ENCODE measurements at regions not wholly inside any gene's neighbourhood (a gene's known extent, or its start where the extent isn't known, plus 50 kb on each side); places are given as distances from the start of the nearest gene placed in this dataset.

GRCh38 chr13:50588491-50589130 is 254.9 kb downstream of the DLEU7 start:
- Histone ChIP-seq H3K9ac (ENCODE audit: low read depth, low read length) (no peak overlapping the region), H3K36me3 (ENCODE audit: insufficient read depth, low read depth, low read length) (no peaks in the 10 kb centered on the region), H3K27ac (ENCODE audit: low read length) (no peak overlapping the region), H3K4me1 (ENCODE audit: insufficient read depth, low read length) (no peaks in the 10 kb centered on the region; the same call in 1 of the 2 replicates), H3K4me3 (ENCODE audit: low read length) (no peak overlapping the region), H3K9me3 (ENCODE audit: insufficient read depth, low read depth, low read length) (no peaks in the 10 kb centered on the region), H3K27me3 (ENCODE audit: insufficient read depth, low read length) (no peaks in the 10 kb centered on the region)

DNA sequence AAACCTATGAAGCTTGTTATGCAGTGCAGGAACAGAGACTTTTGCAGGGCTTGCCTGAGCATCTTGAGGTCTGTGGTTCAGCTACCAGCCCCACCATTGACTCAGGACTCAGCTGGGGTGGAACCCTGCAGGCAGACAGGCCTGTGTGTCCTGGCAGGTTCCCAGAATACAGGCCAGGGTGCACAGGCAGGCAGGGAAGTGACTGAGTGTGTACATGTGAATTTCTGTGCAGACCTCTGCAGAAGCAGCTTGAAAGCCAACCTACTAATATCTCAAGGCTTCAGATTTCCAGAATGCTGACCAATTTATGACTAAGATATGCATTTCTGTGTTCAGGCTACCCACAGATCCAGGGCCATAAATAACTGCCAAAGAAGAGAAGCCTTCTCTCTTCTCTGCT is 254.4 kb downstream of the DLEU7 start:
- Histone ChIP-seq H3K4me3 (ENCODE audit: low read length) (no peak overlapping the region), H3K9me3 (ENCODE audit: insufficient read depth, low read depth, low read length) (no peaks in the 10 kb centered on the region), H3K4me1 (ENCODE audit: insufficient read depth, low read length) (peaks cover 4% of the 10 kb centered on the region; the same call in 1 of the 2 replicates), H3K9ac (ENCODE audit: low read depth, low read length) (no peak overlapping the region), H3K36me3 (ENCODE audit: insufficient read depth, low read depth, low read length) (no peaks in the 10 kb centered on the region), H3K27ac (ENCODE audit: low read length) (no peak overlapping the region), H3K27me3 (ENCODE audit: insufficient read depth, low read length) (no peaks in the 10 kb centered on the region)

DNA sequence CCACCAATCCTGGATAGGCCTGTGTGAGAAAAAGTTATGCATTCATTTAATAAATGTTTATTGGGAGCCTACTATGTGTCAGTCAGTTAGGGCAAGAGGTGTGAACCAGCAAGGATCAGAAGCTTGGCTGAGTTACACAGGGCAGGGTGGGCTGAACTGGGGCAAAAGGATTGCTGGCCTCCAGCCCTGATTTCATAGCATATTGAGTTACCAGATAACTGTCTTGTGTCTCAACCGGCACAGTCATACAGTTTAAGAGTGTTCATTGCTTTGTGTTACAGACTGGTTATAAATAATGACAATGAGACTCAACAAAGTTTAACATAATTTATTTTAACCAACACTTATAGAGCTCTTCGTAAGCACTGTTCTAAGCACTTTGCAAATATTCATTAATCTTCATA is 253.8 kb downstream of the DLEU7 start:
- no peak overlapping the region for H3K27ac ChIP-seq (ENCODE audit: low read length)
- no peaks in the 10 kb centered on the region for H3K36me3 ChIP-seq (ENCODE audit: insufficient read depth, low read depth, low read length)
- no peak overlapping the region for H3K4me3 ChIP-seq (ENCODE audit: low read length)
- no peaks in the 10 kb centered on the region for H3K9me3 ChIP-seq (ENCODE audit: insufficient read depth, low read depth, low read length)
- H3K9ac ChIP-seq (ENCODE audit: low read depth, low read length): no peak overlapping the region
- H3K27me3 ChIP-seq (ENCODE audit: insufficient read depth, low read length): no peaks in the 10 kb centered on the region
- peaks cover 7% of the 10 kb centered on the region; the same call in 1 of the 2 replicates for H3K4me1 ChIP-seq (ENCODE audit: insufficient read depth, low read length)

DNA sequence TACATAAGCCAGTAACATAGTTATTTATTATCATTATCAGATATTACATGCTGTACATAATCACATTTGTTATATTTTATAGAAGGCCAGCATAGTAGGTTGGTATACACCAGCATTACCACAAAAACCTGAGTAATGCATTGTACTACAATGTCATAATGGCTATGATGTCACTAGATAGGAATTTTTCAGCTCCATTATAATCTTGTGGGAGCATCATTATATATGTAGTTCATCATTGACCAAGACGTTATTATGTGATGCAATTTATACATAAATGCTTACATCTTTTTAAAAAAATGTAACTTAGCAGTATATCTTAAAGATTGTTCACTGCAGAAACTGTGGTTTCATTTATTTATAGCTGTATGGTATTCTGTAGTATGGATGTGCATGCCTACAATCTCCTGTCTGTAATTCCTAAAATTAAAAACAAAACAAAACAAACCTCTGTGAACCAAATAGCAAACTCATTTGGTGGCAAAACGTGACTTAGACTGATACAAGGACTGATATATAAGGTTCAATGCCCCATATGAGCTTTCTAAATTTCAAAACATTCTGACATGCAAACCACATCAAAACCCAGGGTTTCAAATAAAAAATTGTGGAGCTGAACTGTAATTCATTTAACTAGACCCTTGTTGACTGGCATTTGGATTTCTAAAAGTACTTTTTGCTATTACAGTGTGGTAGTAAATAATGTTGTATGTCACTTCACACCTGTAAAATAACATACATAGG is 250.9 kb downstream of the DLEU7 start:
- H3K36me3 ChIP-seq (ENCODE audit: insufficient read depth, low read depth, low read length): no peaks in the 10 kb centered on the region
- H3K27ac ChIP-seq (ENCODE audit: low read length): no peak overlapping the region
- peaks cover 9% of the 10 kb centered on the region; the same call in 1 of the 2 replicates for H3K4me1 ChIP-seq (ENCODE audit: insufficient read depth, low read length)
- no peaks in the 10 kb centered on the region for H3K27me3 ChIP-seq (ENCODE audit: insufficient read depth, low read length)
- no peak overlapping the region for H3K9ac ChIP-seq (ENCODE audit: low read depth, low read length)
- H3K9me3 ChIP-seq (ENCODE audit: insufficient read depth, low read depth, low read length): no peaks in the 10 kb centered on the region
- H3K4me3 ChIP-seq (ENCODE audit: low read length): no peak overlapping the region

DNA sequence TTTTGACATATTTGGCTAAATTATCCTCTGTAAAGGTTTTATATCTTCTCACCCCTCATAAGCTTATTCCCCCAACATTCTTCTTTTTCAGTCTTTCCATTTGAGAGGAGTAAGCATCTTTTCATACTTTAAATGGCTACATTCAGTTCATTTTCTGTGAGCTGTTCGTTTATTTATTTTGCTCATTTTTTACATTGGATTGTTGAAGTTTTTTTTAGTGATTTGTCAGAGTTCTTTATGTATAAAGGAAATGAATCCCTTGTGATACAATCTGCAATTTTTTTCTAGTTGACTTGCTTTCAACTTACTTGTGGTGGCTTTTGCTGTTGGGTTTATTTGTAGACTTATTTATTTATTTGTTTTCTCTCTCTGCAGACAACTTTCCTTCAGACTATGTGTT is 250.3 kb downstream of the DLEU7 start:
- Histone ChIP-seq H3K27me3 (ENCODE audit: insufficient read depth, low read length) (no peaks in the 10 kb centered on the region), H3K4me1 (ENCODE audit: insufficient read depth, low read length) (peaks cover 9% of the 10 kb centered on the region; the same call in 1 of the 2 replicates), H3K36me3 (ENCODE audit: insufficient read depth, low read depth, low read length) (no peaks in the 10 kb centered on the region), H3K9me3 (ENCODE audit: insufficient read depth, low read depth, low read length) (no peaks in the 10 kb centered on the region), H3K4me3 (ENCODE audit: low read length) (no peak overlapping the region), H3K27ac (ENCODE audit: low read length) (no peak overlapping the region), H3K9ac (ENCODE audit: low read depth, low read length) (no peak overlapping the region)

GRCh38 chr13:50594276-50595051 is 249.0 kb downstream of the DLEU7 start:
- H3K36me3 ChIP-seq (ENCODE audit: insufficient read depth, low read depth, low read length): no peaks in the 10 kb centered on the region
- peaks cover 9% of the 10 kb centered on the region; the same call in 1 of the 2 replicates for H3K4me1 ChIP-seq (ENCODE audit: insufficient read depth, low read length)
- H3K9me3 ChIP-seq (ENCODE audit: insufficient read depth, low read depth, low read length): no peaks in the 10 kb centered on the region
- H3K4me3 ChIP-seq (ENCODE audit: low read length): no peak overlapping the region
- H3K27me3 ChIP-seq (ENCODE audit: insufficient read depth, low read length): no peaks in the 10 kb centered on the region
- H3K9ac ChIP-seq (ENCODE audit: low read depth, low read length): 0 out of 2 replicates have a peak overlapping the region, but pooled peaks have one; percentile 7
- no peak overlapping the region for H3K27ac ChIP-seq (ENCODE audit: low read length)

- H3K4me1 ChIP-seq (ENCODE audit: insufficient read depth, low read length): peaks cover 9% of the 10 kb centered on the region; the same call in 1 of the 2 replicates
- no peak overlapping the region for H3K4me3 ChIP-seq (ENCODE audit: low read length)
- no peaks in the 10 kb centered on the region for H3K27me3 ChIP-seq (ENCODE audit: insufficient read depth, low read length)
- no peak overlapping the region for H3K27ac ChIP-seq (ENCODE audit: low read length)
- H3K9me3 ChIP-seq (ENCODE audit: insufficient read depth, low read depth, low read length): no peaks in the 10 kb centered on the region
- H3K9ac ChIP-seq (ENCODE audit: low read depth, low read length): no peak overlapping the region
- H3K36me3 ChIP-seq (ENCODE audit: insufficient read depth, low read depth, low read length): no peaks in the 10 kb centered on the region
These were observed 248.3 kb downstream of the DLEU7 start for GRCh38 chr13:50595196-50595595.

- no peaks in the 10 kb centered on the region for H3K27me3 ChIP-seq (ENCODE audit: insufficient read depth, low read length)
- H3K4me3 ChIP-seq (ENCODE audit: low read length): no peak overlapping the region
- peaks cover 13% of the 10 kb centered on the region; the same call in 1 of the 2 replicates for H3K4me1 ChIP-seq (ENCODE audit: insufficient read depth, low read length)
- no peaks in the 10 kb centered on the region for H3K9me3 ChIP-seq (ENCODE audit: insufficient read depth, low read depth, low read length)
- H3K27ac ChIP-seq (ENCODE audit: low read length): no peak overlapping the region
- no peak overlapping the region for H3K9ac ChIP-seq (ENCODE audit: low read depth, low read length)
- no peaks in the 10 kb centered on the region for H3K36me3 ChIP-seq (ENCODE audit: insufficient read depth, low read depth, low read length)
These were observed 247.3 kb downstream of the DLEU7 start for GRCh38 chr13:50596156-50596555.

GRCh38 chr13:50596776-50597203 is 246.7 kb downstream of the DLEU7 start:
- no peak overlapping the region for H3K9ac ChIP-seq (ENCODE audit: low read depth, low read length)
- H3K4me1 ChIP-seq (ENCODE audit: insufficient read depth, low read length): peaks cover 13% of the 10 kb centered on the region; the same call in 1 of the 2 replicates
- no peaks in the 10 kb centered on the region for H3K27me3 ChIP-seq (ENCODE audit: insufficient read depth, low read length)
- no peaks in the 10 kb centered on the region for H3K36me3 ChIP-seq (ENCODE audit: insufficient read depth, low read depth, low read length)
- no peak overlapping the region for H3K4me3 ChIP-seq (ENCODE audit: low read length)
- H3K27ac ChIP-seq (ENCODE audit: low read length): no peak overlapping the region
- no peaks in the 10 kb centered on the region for H3K9me3 ChIP-seq (ENCODE audit: insufficient read depth, low read depth, low read length)

DNA sequence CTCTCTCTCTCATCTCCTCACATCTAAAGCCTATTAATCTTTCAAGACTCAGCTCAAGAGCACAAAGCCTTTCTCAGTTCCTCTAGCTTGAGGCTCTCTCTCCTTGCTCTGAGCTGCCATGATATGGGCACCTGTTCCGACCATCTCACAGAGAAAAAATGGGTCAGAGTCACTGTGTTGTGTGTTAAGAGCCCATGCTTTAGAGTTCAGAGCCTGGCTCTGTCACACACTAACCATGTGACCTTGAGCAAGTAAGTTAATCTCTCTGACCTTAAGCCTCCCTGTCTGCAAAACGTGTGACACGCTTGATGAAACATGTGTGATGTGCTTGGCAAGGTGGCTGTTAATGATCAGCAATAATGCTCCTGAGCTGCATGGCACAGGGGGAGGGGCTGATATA is 245.2 kb downstream of the DLEU7 start:
- Histone ChIP-seq H3K36me3 (ENCODE audit: insufficient read depth, low read depth, low read length) (no peaks in the 10 kb centered on the region), H3K9ac (ENCODE audit: low read depth, low read length) (no peak overlapping the region), H3K27ac (ENCODE audit: low read length) (no peak overlapping the region), H3K4me1 (ENCODE audit: insufficient read depth, low read length) (peaks cover 13% of the 10 kb centered on the region; the same call in 1 of the 2 replicates), H3K9me3 (ENCODE audit: insufficient read depth, low read depth, low read length) (no peaks in the 10 kb centered on the region), H3K4me3 (ENCODE audit: low read length) (no peak overlapping the region), H3K27me3 (ENCODE audit: insufficient read depth, low read length) (no peaks in the 10 kb centered on the region)

DNA sequence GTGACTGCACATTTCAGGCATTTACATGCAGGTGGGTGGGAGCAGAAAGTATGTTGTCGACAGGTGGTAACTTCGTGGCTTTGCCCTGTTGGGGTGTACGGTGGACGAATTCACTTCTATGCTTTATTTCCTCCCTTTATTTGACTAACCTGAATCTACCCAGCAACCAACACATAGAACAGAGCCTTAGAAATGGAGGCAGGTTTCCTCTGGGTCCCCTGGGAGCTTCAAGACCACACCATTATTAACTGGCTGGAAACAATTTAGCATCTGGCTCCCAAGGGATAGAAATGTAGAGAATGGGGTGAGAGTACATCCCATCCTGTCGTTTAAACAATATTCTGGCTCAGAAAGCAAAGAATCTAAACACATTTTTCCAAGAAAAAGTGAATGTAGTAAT is 244.4 kb downstream of the DLEU7 start:
- Histone ChIP-seq H3K36me3 (ENCODE audit: insufficient read depth, low read depth, low read length) (no peaks in the 10 kb centered on the region), H3K4me3 (ENCODE audit: low read length) (no peak overlapping the region), H3K27ac (ENCODE audit: low read length) (no peak overlapping the region), H3K9me3 (ENCODE audit: insufficient read depth, low read depth, low read length) (no peaks in the 10 kb centered on the region), H3K9ac (ENCODE audit: low read depth, low read length) (no peak overlapping the region), H3K4me1 (ENCODE audit: insufficient read depth, low read length) (peaks cover 9% of the 10 kb centered on the region; the same call in 1 of the 2 replicates), H3K27me3 (ENCODE audit: insufficient read depth, low read length) (no peaks in the 10 kb centered on the region)

All from iPS-20b (cell line).